ENCODE measurements at regions not wholly inside any gene's neighbourhood (a gene's known extent, or its start where the extent isn't known, plus 50 kb on each side); places are given as distances from the start of the nearest gene placed in this dataset.

DNA sequence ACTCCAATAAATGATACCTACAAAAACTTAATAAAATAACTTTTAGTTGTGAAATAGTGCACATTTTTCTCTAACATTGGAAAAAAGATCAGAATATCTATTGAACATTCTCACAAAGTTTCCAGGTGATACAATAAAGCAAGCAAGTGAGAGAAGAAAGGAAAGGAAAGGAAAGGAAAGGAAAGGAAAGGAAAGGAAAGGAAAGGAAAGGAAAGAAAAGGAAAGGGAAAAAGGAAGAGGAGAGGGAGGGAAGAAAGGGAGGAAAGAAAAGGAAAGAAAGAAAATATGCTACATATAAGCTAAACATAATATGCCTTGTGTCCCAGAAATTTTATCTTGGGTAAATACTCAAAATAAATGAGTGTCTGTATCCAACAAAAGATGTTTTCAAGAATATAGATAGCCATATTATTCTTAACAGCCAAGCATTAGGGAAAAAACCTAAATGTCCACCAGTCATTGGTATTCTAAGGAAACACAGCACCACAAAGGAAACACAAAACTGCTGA lies 510.2 kb upstream of the ZWINT start:
- TF ChIP-seq, protein P1, sequence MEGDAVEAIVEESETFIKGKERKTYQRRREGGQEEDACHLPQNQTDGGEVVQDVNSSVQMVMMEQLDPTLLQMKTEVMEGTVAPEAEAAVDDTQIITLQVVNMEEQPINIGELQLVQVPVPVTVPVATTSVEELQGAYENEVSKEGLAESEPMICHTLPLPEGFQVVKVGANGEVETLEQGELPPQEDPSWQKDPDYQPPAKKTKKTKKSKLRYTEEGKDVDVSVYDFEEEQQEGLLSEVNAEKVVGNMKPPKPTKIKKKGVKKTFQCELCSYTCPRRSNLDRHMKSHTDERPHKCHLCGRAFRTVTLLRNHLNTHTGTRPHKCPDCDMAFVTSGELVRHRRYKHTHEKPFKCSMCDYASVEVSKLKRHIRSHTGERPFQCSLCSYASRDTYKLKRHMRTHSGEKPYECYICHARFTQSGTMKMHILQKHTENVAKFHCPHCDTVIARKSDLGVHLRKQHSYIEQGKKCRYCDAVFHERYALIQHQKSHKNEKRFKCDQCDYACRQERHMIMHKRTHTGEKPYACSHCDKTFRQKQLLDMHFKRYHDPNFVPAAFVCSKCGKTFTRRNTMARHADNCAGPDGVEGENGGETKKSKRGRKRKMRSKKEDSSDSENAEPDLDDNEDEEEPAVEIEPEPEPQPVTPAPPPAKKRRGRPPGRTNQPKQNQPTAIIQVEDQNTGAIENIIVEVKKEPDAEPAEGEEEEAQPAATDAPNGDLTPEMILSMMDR (conservative IDR thresholded peaks at IDR 0.05; ENCODE audit: low read length): no peak
- TF ChIP-seq EZH2phosphoT487 (IDR thresholded peaks at IDR 0.05; ENCODE audit: borderline replicate concordance): no peak
